GM23338 (cell line): ENCODE measurements at regions not wholly inside any gene's neighbourhood (a gene's known extent, or its start where the extent isn't known, plus 50 kb on each side); places are given as distances from the start of the nearest gene placed in this dataset.

Experiments
- CTCF ChIP-seq, 2 experiments: fragments of 200-600 bp in 1 of 2; sonication (generic) in 1 of 2; conservative IDR thresholded peaks; 2 replicates each; pipeline versions ENCODE4 v1.5.1 to v1.6.1; 2016 to 2017; ENCODE audit warnings: antibody characterized with exemption in 2 of 2, low read depth in 2 of 2, mild to moderate bottlenecking in 2 of 2, moderate library complexity in 1 of 2
- EZH2 ChIP-seq: fragments of 200-600 bp; sonication (generic); IDR thresholded peaks from one replicate; pipeline ENCODE4 v1.8.0; 2017; ENCODE audit warnings: antibody characterized with exemption, mild to moderate bottlenecking, low read depth; ENCODE audit not compliant: unreplicated experiment
- EZH2phosphoT487 ChIP-seq: fragments of 200-600 bp; sonication (generic); IDR thresholded peaks from one replicate; pipeline ENCODE4 v1.8.1; 2018; ENCODE audit warnings: antibody characterized with exemption; ENCODE audit not compliant: unreplicated experiment
- POLR2AphosphoS5 ChIP-seq: IDR thresholded peaks from 2 replicates; pipeline ENCODE4 v1.6.1; 2016; ENCODE audit warnings: antibody characterized with exemption, low read depth

GRCh38 chr4:38386005-38386551 is 277.9 kb upstream of the KLF3 start:
- TF ChIP-seq POLR2AphosphoS5 (no peak), CTCF (conservative IDR thresholded peaks at IDR 0.05; ENCODE audit: low read depth in 2 of 2) (no peak), EZH2 (no peak), EZH2phosphoT487 (no peak)
